Kidney (tissue), 13 donors: ENCODE measurements at regions not wholly inside any gene's neighbourhood (a gene's known extent, or its start where the extent isn't known, plus 50 kb on each side); places are given as distances from the start of the nearest gene placed in this dataset.
"Not testable (repeated sequence)": the region's sequence is repeated elsewhere in the genome, so short reads cannot be mapped to it uniquely, and the experiment has no call there.

ENCODE experiments used
- DNase-seq, 5 donors: peaks; one replicate each; pipeline ENCODE4 v3.0.0-alpha.2; 2013 to 2020
- FAIRE-seq: peaks from 2 replicates; lab custom pipeline; 2012; peaks lifted over from hg19 to GRCh38; lab: Jason Lieb, UNC
- H3K27ac ChIP-seq, 2 donors: one replicate each; pipeline ENCODE4 v1.7.0; 2013; ENCODE audit warnings: low read depth in 2 of 2, low read length in 2 of 2, inconsistent platforms in 1 of 2
- H3K27me3 ChIP-seq: one replicate; pipeline ENCODE4 v1.7.1; 2013; ENCODE audit warnings: low read length, inconsistent platforms; ENCODE audit not compliant: control insufficient read depth, insufficient read depth
- H3K36me3 ChIP-seq, 3 donors: one replicate each; pipeline versions ENCODE4 v1.7.0 to v1.7.1; 2013; ENCODE audit warnings: low read length in 3 of 3, control low read depth in 1 of 3, inconsistent platforms in 1 of 3; ENCODE audit not compliant: insufficient read depth in 3 of 3, control insufficient read depth in 2 of 3
- H3K4me1 ChIP-seq, 3 donors: one replicate each; pipeline versions ENCODE4 v1.7.0 to v1.7.1; 2013; ENCODE audit warnings: low read length in 3 of 3, inconsistent platforms in 1 of 3, low read depth in 1 of 3; ENCODE audit not compliant: control insufficient read depth in 2 of 3, insufficient read depth in 2 of 3
- H3K4me3 ChIP-seq, 3 donors: one replicate each; pipeline versions ENCODE4 v1.7.0 to v1.8.1; 2013; ENCODE audit warnings: low read length in 3 of 3, control low read depth in 1 of 3, inconsistent platforms in 1 of 3
- H3K9ac ChIP-seq, 3 donors: one replicate each; pipeline versions ENCODE4 v1.7.0 to v1.7.1; 2013; ENCODE audit warnings: low read length in 3 of 3, control low read depth in 1 of 3, inconsistent platforms in 1 of 3
- H3K9me3 ChIP-seq, 3 donors: one replicate each; pipeline versions ENCODE4 v1.7.0 to v1.7.1; 2013; ENCODE audit warnings: low read length in 3 of 3, control low read depth in 1 of 3, inconsistent platforms in 1 of 3; ENCODE audit not compliant: control insufficient read depth in 2 of 3, insufficient read depth in 1 of 3
- CTCF ChIP-seq: IDR thresholded peaks from 3 replicates; pipeline ENCODE4 v1.5.1; 2012; ENCODE audit warnings: mild to moderate bottlenecking, moderate library complexity, borderline replicate concordance; ENCODE audit not compliant: insufficient read depth; ENCODE audit errors: extremely low read depth
- intact Hi-C: fragments of 100-400 bp; cut with DNase I; formaldehyde crosslinking; loops from one replicate; pipeline ENCODE4 v1.11.1; 2022
- donor health status: control.
- donor health status: control.
- donor health status: control.
- donor health status: control.
- donor health status: control.
- donor health status: DM: yes; HTN: yes; CAD: no.
- donor health status: Normal renal cell carcinoma (clear cell type).

- Histone ChIP-seq H3K4me3 (no peak overlapping the region), H3K4me1 (no peaks in the 10 kb centered on the region), H3K27me3 (no peaks in the 10 kb centered on the region), H3K9ac (no peak overlapping the region), H3K36me3 (no peaks in the 10 kb centered on the region), H3K9me3 (no peaks in the 10 kb centered on the region), H3K27ac (no peak overlapping the region)
- FAIRE-seq = no peak
- intact Hi-C loops = no loop called here
- TF ChIP-seq CTCF = no peak
- DNase-seq = no peak
These were observed 239.3 kb upstream of the PLPP4 start for GRCh38 chr10:120217736-120218135.

GRCh38 chr10:120221873-120222485, 235.0 kb upstream of the PLPP4 start:
- H3K27ac ChIP-seq = no peak overlapping the region
- H3K4me3 ChIP-seq = no peak overlapping the region
- peak; percentile 26 for TF ChIP-seq CTCF
- DNase-seq = peak in 2 of 5 donors; percentile 19 to 35
- no peaks in the 10 kb centered on the region for H3K9me3 ChIP-seq
- no peak for FAIRE-seq
- no peaks in the 10 kb centered on the region for H3K36me3 ChIP-seq
- intact Hi-C loops = no loop called here
- H3K9ac ChIP-seq = no peak overlapping the region
- no peaks in the 10 kb centered on the region for H3K4me1 ChIP-seq
- no peaks in the 10 kb centered on the region for H3K27me3 ChIP-seq

- Histone ChIP-seq H3K4me1 (no peaks in the 10 kb centered on the region), H3K9me3 (peaks cover 0 to 5% (median 0%) of the 10 kb centered on the region in 3 donors), H3K9ac (no peak overlapping the region), H3K4me3 (no peak overlapping the region), H3K27ac (no peak overlapping the region), H3K36me3 (no peaks in the 10 kb centered on the region), H3K27me3 (no peaks in the 10 kb centered on the region)
- DNase-seq (no peak), FAIRE-seq (no peak)
- intact Hi-C loops = no loop called here
- TF ChIP-seq CTCF = no peak
These were observed 227.4 kb upstream of the PLPP4 start for GRCh38 chr10:120229641-120230040.

- intact Hi-C loops, H3K27ac ChIP-seq, FAIRE-seq, DNase-seq, H3K4me1 ChIP-seq, H3K9me3 ChIP-seq, H3K9ac ChIP-seq, H3K36me3 ChIP-seq, H3K4me3 ChIP-seq, H3K27me3 ChIP-seq: not testable (repeated sequence)
These were observed 217.3 kb upstream of the PLPP4 start for GRCh38 chr10:120239695-120240094.
